ENCODE measurements at regions not wholly inside any gene's neighbourhood (a gene's known extent, or its start where the extent isn't known, plus 50 kb on each side); places are given as distances from the start of the nearest gene placed in this dataset.
A peak's percentile ranks its signal among the peaks of the same experiment; 100 is the strongest.

GRCh38 chr14:89625731-89626232 is 208.7 kb upstream of the FOXN3 start:
- no peak for DNase-seq

- DNase-seq = peak; percentile 44
These were observed 208.2 kb upstream of the FOXN3 start for GRCh38 chr14:89625244-89625713.

- DNase-seq = peak; percentile 44
These were observed 207.6 kb upstream of the FOXN3 start for GRCh38 chr14:89624500-89625156.

- DNase-seq = no peak
These were observed 205.0 kb upstream of the FOXN3 start for GRCh38 chr14:89621791-89622638.

- DNase-seq = no peak
These were observed 204.0 kb upstream of the FOXN3 start for GRCh38 chr14:89621009-89621421.

GRCh38 chr14:89620436-89620835 is 203.4 kb upstream of the FOXN3 start:
- no peak for DNase-seq

- DNase-seq = no peak
These were observed 202.6 kb upstream of the FOXN3 start for GRCh38 chr14:89619596-89619995.

- DNase-seq = peak; percentile 68
These were observed 201.9 kb upstream of the FOXN3 start for GRCh38 chr14:89618811-89619551.

- peak; percentile 29 for DNase-seq
These were observed 201.3 kb upstream of the FOXN3 start for GRCh38 chr14:89618330-89618708.

GRCh38 chr14:89617481-89618329 is 200.7 kb upstream of the FOXN3 start:
- DNase-seq = peak; percentile 37

GRCh38 chr14:89616852-89617341 is 199.9 kb upstream of the FOXN3 start:
- DNase-seq = no peak

GRCh38 chr14:89616425-89616824 is 199.4 kb upstream of the FOXN3 start:
- DNase-seq = no peak

GRCh38 chr14:89615421-89615820 is 198.4 kb upstream of the FOXN3 start:
- DNase-seq = no peak

- no peak for DNase-seq
These were observed 197.1 kb upstream of the FOXN3 start for GRCh38 chr14:89614009-89614691.

- DNase-seq = no peak
These were observed 196.4 kb upstream of the FOXN3 start for GRCh38 chr14:89613260-89614008.

- no peak for DNase-seq
These were observed 192.6 kb upstream of the FOXN3 start for GRCh38 chr14:89609500-89610100.

GRCh38 chr14:89607453-89607852 is 190.4 kb upstream of the FOXN3 start:
- no peak for DNase-seq

- no peak for DNase-seq
These were observed 187.0 kb upstream of the FOXN3 start for GRCh38 chr14:89603938-89604480.

GRCh38 chr14:89600950-89601826 is 184.2 kb upstream of the FOXN3 start:
- DNase-seq = no peak

All from SHP77 treated with DMSO at 0.1 percent for 48 hours (cell line).